Spleen (tissue), 7 donors: ENCODE measurements at regions not wholly inside any gene's neighbourhood (a gene's known extent, or its start where the extent isn't known, plus 50 kb on each side); places are given as distances from the start of the nearest gene placed in this dataset.
"Not testable (repeated sequence)": the region's sequence is repeated elsewhere in the genome, so short reads cannot be mapped to it uniquely, and the experiment has no call there.

ENCODE experiments used
- CTCF ChIP-seq, 11 experiments: fragments of 200-600 bp in 7 of 11; fragments of 450-650 bp in 4 of 11; sonication (generic) in 4 of 11; IDR thresholded peaks in 8 of 11; conservative IDR thresholded peaks in 3 of 11; 1 replicate in 7 of 11; 2 replicates in 4 of 11; pipeline versions ENCODE4 v1.4.0 to v1.8.0; 2016 to 2021; ENCODE audit warnings: antibody characterized with exemption in 11 of 11, inconsistent platforms in 4 of 11, mild to moderate bottlenecking in 1 of 11
- POLR2A ChIP-seq, 3 donors: fragments of 450-650 bp; IDR thresholded peaks; one replicate each; pipeline ENCODE4 v1.5.1; 2017; ENCODE audit warnings: antibody characterized with exemption in 3 of 3, mild to moderate bottlenecking in 1 of 3
- donor health status: DM: no; HTN: no; CAD: no; lungs with moderate emphysema.
- donor health status: DM: no; HTN: no; CAD: no.
- donor health status: DM: no; HTN: no; CAD: no.

- not testable (repeated sequence) for TF ChIP-seq CTCF (IDR thresholded peaks at IDR 0.05 in 8 of 11, conservative IDR thresholded peaks at IDR 0.05 in 3 of 11); POLR2A (IDR thresholded peaks at IDR 0.05)
Observed at GRCh38 chr4:49177847-49178246, 191.8 kb downstream of the CWH43 start.
